SH-SY5Y (cell line): ENCODE measurements at regions not wholly inside any gene's neighbourhood (a gene's known extent, or its start where the extent isn't known, plus 50 kb on each side); places are given as distances from the start of the nearest gene placed in this dataset.

Experiments
- GATA2 ChIP-seq: IDR thresholded peaks from 2 replicates; pipeline ENCODE4 v1.6.1; 2011; ENCODE audit warnings: mild to moderate bottlenecking, low read depth, low read length
- GATA3 ChIP-seq: IDR thresholded peaks from 2 replicates; pipeline ENCODE4 v1.6.1; 2011; ENCODE audit warnings: low read depth, mild to moderate bottlenecking, low read length, moderate library complexity

DNA sequence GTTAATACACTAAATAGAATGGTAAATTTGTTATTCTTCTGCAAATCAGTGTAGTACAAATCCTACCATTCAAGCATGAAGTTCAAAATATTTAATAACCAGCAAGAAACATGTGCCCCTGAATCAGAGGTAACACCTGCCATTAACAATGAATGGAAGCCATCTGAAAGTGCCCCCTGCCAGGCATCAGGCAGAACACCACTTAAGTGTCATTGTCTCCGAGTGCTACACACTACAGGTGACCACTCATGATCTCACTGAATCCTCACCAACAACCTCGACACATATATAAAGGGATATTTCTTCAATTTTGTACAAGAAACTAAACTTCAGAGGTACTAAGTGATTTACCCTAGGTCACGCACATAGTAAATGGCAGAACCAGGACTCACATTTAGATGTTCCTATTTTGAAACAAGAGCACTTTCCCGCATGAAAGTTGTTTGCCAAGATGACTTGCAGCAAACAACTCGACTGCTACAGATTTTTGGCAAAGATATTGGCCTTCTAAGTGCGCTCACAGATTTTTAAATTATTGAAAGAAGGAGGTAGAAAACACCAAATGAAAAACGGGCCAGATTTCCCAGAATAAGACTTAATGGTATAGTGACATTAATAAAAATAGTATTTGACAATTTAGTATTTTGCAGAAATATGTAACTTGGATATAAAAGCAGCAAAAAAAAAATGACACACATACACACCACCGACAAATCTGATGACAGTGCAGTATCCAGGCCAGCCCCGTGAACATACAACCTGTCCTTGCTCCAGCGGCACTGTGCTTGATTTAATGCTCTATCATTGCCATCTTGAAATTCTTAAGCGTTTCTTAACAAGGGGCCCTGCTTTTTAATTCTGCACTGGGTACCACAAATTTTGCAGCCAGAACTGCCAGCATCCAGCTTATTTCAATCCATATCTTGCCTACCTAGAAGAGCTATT lies 274.5 kb downstream of the ALDH8A1 start:
- no peak for TF ChIP-seq GATA2
- TF ChIP-seq GATA3: no peak

DNA sequence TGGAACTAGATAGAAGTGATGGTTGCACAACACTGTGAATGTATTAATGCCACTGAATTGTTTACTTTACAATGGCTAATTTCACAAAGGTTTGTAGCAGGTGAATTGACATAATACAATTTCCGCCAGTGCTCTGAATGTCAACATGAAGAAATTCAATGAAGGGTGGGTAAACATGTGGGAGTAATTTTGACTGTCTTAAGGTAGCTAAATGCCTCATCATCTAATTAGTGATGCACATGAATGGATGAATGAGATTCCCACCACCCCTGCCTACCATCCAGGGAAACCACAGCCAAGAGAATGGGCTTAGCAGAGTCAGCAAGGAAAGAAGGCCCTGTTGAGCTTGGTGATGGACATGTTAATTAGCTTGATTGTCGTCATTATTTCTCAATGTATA lies 275.3 kb downstream of the ALDH8A1 start:
- TF ChIP-seq GATA2 (no peak), GATA3 (no peak)

DNA sequence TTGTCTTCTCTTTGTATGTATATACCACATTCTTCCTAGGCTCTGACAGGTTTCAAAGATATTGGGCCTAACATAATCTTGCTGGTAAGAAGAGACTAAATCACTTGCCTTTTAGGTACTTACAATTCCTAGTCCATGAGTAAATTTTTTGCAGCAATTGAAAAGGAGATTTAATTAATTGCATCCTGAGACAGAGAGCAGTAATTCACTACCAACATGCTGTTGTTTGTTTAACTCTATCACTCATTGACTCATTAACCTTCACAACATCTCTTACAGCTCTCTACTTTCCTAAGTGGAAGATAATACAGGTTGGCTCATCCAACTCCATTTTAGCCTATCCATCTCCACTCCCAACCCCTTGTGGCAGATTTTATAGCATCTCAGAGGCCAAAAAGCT lies 280.4 kb downstream of the ALDH8A1 start:
- no peak for TF ChIP-seq GATA3
- no peak for TF ChIP-seq GATA2

DNA sequence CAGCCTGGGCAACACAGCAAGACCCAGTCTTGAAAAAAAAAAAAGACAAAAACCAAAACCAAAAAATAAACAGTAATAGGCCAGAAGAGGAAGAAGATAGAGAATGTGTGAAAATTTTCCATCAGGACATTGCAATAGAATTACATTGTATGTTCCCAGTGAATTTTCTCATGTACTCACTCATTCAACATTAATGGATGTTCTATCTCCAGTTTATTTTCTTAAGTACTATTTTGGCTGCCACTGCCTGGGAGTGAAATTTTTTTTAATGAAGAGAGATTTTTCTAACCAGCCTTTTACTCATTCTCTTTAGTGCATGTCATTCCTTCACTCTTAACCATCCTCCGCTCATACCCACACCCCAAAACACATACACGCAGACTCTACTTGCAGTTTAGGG lies 282.8 kb downstream of the ALDH8A1 start:
- TF ChIP-seq GATA2 (no peak), GATA3 (no peak)

DNA sequence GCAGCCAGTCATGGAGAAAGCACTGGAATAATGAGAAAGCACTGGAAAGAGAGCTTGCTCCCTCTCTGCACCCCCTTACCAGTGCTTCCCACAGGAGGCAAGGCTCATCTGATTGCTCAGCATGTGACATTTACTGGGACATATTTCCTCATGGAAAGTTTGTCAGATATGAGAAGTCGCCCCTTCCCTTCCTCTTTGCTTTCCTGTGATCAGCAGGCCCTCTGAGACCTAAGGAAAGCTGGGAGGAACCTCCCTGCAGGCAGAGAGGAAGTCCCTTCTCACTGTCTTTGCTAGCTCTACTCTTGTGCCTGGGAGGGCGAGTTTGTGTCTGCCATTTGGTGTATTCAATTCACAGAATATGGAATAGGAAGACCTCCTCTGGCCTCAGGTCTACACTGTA lies 283.8 kb downstream of the ALDH8A1 start:
- TF ChIP-seq GATA3 (no peak), GATA2 (no peak)

- TF ChIP-seq GATA3 (no peak), GATA2 (no peak)
These were observed 284.7 kb downstream of the ALDH8A1 start for GRCh38 chr6:134665029-134665723.

DNA sequence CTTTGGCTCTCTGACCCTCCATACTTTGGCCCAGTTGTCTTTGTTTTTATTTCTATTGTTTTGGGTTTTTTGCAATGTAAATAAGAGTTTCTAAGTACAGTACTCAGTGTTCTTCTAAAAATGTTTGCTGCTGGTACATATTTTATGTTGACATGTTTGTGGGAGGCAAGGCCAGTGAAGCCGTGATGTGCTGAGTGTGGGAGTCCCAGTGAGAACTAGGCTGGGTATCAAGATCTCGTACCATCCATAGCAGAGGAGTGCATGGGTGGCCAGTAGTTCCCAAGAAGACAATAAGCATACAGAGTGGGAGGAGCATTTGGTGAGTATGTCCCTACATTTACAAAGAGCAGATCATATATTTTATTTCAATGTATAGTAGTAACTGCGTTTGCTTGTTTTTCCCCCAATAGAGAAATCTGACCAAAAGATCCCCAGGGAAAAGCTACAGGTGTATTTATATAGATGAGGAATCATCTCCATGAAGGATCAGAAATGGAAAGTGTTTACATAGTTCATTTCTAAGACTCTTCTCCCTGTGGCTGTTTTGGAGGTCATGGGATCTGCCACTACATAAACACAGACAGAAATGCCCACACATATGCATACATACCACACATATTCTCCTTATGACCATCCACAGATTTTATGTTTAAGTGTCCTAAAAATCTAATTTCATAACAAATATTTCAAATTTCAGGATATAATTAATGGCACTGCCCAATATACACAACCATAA lies 285.9 kb downstream of the ALDH8A1 start:
- TF ChIP-seq GATA3 (no peak), GATA2 (no peak)

DNA sequence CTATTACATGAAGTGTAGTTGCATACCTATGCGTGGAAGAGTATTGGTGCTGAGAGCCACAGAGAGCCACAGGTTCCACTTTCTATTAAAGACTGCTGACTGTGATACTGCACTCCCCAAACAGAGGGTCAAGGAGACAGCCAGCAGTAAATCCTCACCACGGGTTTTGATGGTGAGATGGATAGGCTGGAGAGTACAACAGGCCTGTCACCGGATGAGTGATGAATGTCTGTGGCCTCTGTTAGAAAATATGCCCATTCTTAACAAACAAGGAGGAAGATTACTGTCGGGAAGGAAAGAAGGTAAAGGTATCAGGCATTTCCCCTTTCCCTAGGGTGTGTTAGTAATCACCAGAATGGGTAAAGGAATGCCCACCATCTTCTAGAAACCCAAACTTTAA lies 286.5 kb downstream of the ALDH8A1 start:
- no peak for TF ChIP-seq GATA3
- TF ChIP-seq GATA2: no peak

GRCh38 chr6:134662077-134662700 lies 287.7 kb downstream of the ALDH8A1 start:
- TF ChIP-seq GATA3: no peak
- TF ChIP-seq GATA2: no peak

- no peak for TF ChIP-seq GATA3
- TF ChIP-seq GATA2: no peak
These were observed 291.3 kb downstream of the ALDH8A1 start for GRCh38 chr6:134658596-134658995.

GRCh38 chr6:134657751-134658527 lies 292.0 kb downstream of the ALDH8A1 start:
- no peak for TF ChIP-seq GATA3
- TF ChIP-seq GATA2: no peak

GRCh38 chr6:134657343-134657742 lies 292.6 kb downstream of the ALDH8A1 start:
- no peak for TF ChIP-seq GATA2
- TF ChIP-seq GATA3: no peak

DNA sequence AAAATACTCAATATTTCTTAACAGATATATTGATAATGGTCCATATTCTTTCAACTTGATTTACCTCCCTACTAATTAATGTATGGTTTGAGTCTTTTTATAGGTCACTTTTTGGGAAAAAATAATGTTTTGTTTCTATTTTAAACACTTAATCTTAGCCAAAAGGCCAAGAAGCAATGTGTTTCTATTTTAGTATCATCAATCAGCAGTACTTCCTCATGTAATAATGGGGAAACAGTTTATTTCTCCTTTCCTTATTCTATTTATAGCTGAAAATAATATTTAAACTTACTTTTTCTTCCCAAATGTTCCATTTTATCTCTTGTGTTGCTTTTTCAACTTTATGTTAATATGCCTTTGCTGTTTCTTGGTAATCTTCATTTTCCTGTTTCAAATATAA lies 295.1 kb downstream of the ALDH8A1 start:
- TF ChIP-seq GATA3: no peak
- TF ChIP-seq GATA2: no peak

- no peak for TF ChIP-seq GATA3
- no peak for TF ChIP-seq GATA2
These were observed 298.4 kb downstream of the ALDH8A1 start for GRCh38 chr6:134651519-134651918.
